BE2C (cell line): ENCODE measurements at regions not wholly inside any gene's neighbourhood (a gene's known extent, or its start where the extent isn't known, plus 50 kb on each side); places are given as distances from the start of the nearest gene placed in this dataset.

ENCODE experiments used
- DNase-seq: peaks from one replicate; pipeline ENCODE4 v3.0.0-alpha.2; 2020
- H3K27me3 ChIP-seq: fragments of 250-450 bp; sonication (Bioruptor Pico); 2 replicates; pipeline ENCODE4 v1.5.1; 2020; ENCODE audit warnings: mild to moderate bottlenecking
- H3K36me3 ChIP-seq: fragments of 250-450 bp; sonication (Bioruptor Pico); 2 replicates; pipeline ENCODE4 v1.5.1; 2020; ENCODE audit warnings: mild to moderate bottlenecking
- H3K4me1 ChIP-seq: fragments of 250-450 bp; sonication (Bioruptor Pico); 2 replicates; pipeline ENCODE4 v1.5.1; 2020
- H3K4me3 ChIP-seq: 2 replicates; pipeline ENCODE4 v1.5.1; 2011; ENCODE audit warnings: low read depth, low read length
- H3K9me3 ChIP-seq: fragments of 250-450 bp; sonication (Bioruptor Pico); 2 replicates; pipeline ENCODE4 v1.5.1; 2020
- TF ChIP-seq, protein P1 (sequence below): IDR thresholded peaks from 2 replicates; pipeline ENCODE4 v1.5.1; 2012; ENCODE audit warnings: mild to moderate bottlenecking, low read depth, low read length

DNA sequence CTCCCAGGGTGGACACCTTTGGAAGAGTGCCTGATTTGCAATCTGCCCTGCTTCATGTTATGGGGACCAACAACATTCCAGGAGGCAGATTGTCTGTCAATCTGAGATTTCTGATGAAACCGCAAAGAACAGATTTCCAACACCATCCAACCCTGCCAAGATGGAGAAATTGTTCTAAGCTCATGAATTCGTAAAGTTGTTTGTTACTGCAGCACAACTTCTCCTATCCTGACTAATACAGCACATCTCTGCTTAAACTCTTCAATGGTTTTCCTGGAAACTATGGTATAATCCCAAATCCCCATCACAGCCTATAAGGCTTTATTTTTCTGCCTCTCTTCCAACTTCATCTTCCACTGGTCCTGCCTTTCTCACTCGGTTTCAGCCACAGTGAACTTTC is 210.3 kb upstream of the TSHZ3 start:
- H3K9me3 ChIP-seq = no peaks in the 10 kb centered on the region
- DNase-seq = no peak
- no peak overlapping the region for H3K4me3 ChIP-seq
- H3K27me3 ChIP-seq = no peaks in the 10 kb centered on the region
- H3K4me1 ChIP-seq = no peaks in the 10 kb centered on the region
- no peaks in the 10 kb centered on the region for H3K36me3 ChIP-seq
- TF ChIP-seq, protein P1, sequence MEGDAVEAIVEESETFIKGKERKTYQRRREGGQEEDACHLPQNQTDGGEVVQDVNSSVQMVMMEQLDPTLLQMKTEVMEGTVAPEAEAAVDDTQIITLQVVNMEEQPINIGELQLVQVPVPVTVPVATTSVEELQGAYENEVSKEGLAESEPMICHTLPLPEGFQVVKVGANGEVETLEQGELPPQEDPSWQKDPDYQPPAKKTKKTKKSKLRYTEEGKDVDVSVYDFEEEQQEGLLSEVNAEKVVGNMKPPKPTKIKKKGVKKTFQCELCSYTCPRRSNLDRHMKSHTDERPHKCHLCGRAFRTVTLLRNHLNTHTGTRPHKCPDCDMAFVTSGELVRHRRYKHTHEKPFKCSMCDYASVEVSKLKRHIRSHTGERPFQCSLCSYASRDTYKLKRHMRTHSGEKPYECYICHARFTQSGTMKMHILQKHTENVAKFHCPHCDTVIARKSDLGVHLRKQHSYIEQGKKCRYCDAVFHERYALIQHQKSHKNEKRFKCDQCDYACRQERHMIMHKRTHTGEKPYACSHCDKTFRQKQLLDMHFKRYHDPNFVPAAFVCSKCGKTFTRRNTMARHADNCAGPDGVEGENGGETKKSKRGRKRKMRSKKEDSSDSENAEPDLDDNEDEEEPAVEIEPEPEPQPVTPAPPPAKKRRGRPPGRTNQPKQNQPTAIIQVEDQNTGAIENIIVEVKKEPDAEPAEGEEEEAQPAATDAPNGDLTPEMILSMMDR = no peak

DNA sequence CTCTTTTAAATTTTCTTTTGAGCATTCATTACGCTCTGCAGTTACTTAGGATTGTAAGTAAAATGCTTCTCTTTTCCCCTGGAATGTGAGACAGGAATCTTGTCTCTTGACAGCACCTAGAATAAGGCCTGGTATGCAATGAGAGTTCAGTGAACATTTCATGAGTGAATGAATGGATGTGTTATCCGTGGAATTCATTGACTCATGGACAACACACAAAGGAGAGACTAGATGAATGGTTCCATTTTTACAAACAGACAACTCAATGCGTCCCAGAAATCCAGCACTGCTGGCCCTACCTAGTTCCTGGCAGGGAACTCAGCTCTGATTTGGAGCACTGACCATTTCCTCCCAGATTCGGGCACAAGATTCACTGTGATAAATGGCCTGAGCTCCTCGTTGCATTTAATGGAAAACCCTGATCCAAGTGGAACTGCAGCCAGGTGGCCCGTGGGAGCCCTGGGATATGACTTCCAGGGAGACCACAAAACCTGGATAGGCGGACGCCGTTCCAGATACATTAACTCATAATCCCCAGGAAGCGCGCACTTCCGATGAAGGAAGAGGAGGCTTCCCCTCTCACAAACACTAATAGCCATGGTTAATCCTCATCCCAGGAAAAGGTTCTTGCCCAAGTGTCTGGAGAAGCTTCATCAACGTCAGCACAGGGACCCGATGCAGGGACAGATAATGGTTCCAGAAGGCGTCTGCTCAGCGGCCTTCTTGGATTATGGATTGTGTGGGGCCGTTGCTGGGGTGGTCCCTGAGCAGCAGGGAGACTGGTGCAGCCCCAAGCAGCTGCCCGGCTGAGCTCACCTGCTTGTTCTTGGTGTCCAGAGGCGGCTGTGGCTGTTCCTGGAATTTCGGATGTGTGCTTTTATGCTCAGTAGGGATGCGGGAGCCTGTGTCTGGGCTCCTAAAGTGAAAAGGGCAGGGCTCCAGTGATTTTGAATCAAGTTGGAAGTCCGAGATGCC is 211.1 kb upstream of the TSHZ3 start:
- TF ChIP-seq, protein P1 = no peak
- no peaks in the 10 kb centered on the region for H3K4me1 ChIP-seq
- no peak for DNase-seq
- no peaks in the 10 kb centered on the region for H3K27me3 ChIP-seq
- no peak overlapping the region for H3K4me3 ChIP-seq
- H3K9me3 ChIP-seq = no peaks in the 10 kb centered on the region; the same call in 1 of the 2 replicates
- H3K36me3 ChIP-seq = no peaks in the 10 kb centered on the region

DNA sequence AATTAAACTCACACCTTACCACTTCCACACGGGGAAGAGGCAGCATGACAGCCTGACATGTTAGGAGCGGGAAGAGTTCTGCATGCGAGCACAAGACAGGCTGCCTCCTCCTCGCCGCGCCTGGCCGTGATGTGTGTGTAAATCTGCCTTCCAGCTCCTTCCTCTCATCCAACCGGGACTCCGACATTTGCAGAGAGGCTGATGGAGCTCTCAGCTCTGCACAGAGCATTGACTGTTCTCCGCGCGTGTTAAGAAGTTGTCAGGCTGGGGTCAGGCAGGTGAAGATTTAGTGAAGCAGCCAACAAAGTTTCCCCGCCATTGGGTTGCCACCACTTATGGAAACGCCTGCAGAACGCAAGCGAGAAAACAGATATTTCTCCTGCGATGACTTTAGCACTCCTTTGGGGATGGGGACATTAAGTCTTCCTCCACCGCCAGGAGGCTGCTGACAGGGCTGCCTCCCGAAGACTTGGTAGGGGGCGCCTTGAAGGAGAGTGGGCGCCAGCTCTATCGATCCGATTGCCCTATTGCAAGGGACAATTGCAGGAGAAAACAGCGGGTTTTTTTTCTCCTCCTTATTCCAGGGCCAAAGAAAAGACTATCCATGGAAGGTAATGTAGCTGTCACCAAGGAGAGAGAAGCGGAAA is 213.9 kb upstream of the TSHZ3 start:
- no peak for DNase-seq
- Histone ChIP-seq H3K4me1 (no peaks in the 10 kb centered on the region), H3K9me3 (no peaks in the 10 kb centered on the region; the same call in none of the 2 replicates), H3K36me3 (no peaks in the 10 kb centered on the region), H3K27me3 (no peaks in the 10 kb centered on the region), H3K4me3 (no peak overlapping the region)
- TF ChIP-seq, protein P1 = no peak

DNA sequence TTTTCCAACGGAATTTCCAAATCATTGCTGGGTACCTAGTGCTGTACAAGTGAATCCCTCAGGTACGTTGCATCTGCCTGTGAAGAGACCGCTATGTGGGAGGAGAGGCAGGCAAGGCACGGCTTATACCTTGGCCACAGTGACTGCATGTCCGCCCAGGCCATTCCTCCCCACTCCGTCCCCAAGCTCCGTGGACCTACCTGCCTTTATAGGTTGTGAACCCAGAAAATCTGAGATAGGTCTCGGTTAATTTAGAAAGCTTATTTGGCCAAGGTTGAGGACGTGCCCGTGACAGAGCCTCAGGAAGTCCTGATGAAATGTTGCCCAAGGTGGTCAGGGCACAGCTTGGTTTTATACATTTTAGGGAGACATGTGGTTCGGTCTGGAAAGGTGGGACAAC is 218.5 kb upstream of the TSHZ3 start:
- H3K4me3 ChIP-seq = no peak overlapping the region
- no peaks in the 10 kb centered on the region for H3K36me3 ChIP-seq
- TF ChIP-seq, protein P1 = no peak
- no peaks in the 10 kb centered on the region for H3K27me3 ChIP-seq
- no peaks in the 10 kb centered on the region for H3K4me1 ChIP-seq
- no peak for DNase-seq
- no peaks in the 10 kb centered on the region; the same call in none of the 2 replicates for H3K9me3 ChIP-seq

DNA sequence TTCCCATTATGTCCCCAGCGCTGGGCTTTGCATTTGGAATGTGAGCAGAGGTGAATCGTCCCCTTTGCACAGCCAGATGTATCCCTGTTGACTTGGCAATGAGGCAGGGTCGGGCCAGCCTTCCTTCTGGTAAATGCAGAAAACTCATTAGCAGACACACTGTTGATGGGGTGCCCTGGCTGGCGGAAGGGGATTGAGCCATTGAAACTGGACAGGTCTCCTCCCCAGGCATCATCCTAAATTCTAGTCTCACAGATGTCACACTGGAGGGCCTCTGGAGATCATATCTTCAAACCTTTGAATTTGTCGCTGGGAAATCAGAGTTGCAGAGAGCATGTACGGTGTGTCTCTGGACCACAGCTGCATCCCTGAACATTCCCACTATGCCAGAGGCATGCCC is 219.5 kb upstream of the TSHZ3 start:
- H3K4me1 ChIP-seq = no peaks in the 10 kb centered on the region
- H3K4me3 ChIP-seq = no peak overlapping the region
- H3K27me3 ChIP-seq = no peaks in the 10 kb centered on the region
- H3K9me3 ChIP-seq = no peaks in the 10 kb centered on the region; the same call in none of the 2 replicates
- no peaks in the 10 kb centered on the region for H3K36me3 ChIP-seq
- DNase-seq = no peak
- TF ChIP-seq, protein P1 = no peak
